RPMI7951 (cell line): ENCODE measurements at regions not wholly inside any gene's neighbourhood (a gene's known extent, or its start where the extent isn't known, plus 50 kb on each side); places are given as distances from the start of the nearest gene placed in this dataset.

Experiments used
- DNase-seq: peaks from one replicate; pipeline ENCODE4 v3.0.0-alpha.2; 2012; ENCODE audit warnings: low read depth

GRCh38 chr2:226211439-226211838 lies 588.2 kb downstream of the IRS1 start:
- peak; percentile 82 for DNase-seq

- DNase-seq = no peak
Observed at GRCh38 chr2:226208726-226209125, 590.9 kb downstream of the IRS1 start.

- DNase-seq = no peak
Observed at GRCh38 chr2:226207671-226208070, 591.9 kb downstream of the IRS1 start.

- no peak for DNase-seq
Observed at GRCh38 chr2:226199555-226199954, 600.1 kb downstream of the IRS1 start.

- peak; percentile 76 for DNase-seq
Observed at GRCh38 chr2:226198956-226199355, 600.7 kb downstream of the IRS1 start.

- peak; percentile 15 for DNase-seq
Observed at GRCh38 chr2:226190479-226191252, 609.0 kb downstream of the IRS1 start.

- DNase-seq = no peak
Observed at GRCh38 chr2:226189061-226189460, 610.6 kb downstream of the IRS1 start.

- DNase-seq = peak; percentile 34
Observed at GRCh38 chr2:226187616-226188015, 612.0 kb downstream of the IRS1 start.

GRCh38 chr2:226187156-226187555 lies 612.5 kb downstream of the IRS1 start:
- DNase-seq = no peak

GRCh38 chr2:226185616-226186211 lies 613.9 kb downstream of the IRS1 start:
- peak; percentile 80 for DNase-seq

GRCh38 chr2:226184940-226185615 lies 614.5 kb downstream of the IRS1 start:
- peak; percentile 72 for DNase-seq

GRCh38 chr2:226184540-226184939 lies 615.1 kb downstream of the IRS1 start:
- no peak for DNase-seq

- no peak for DNase-seq
Observed at GRCh38 chr2:226183550-226183949, 616.1 kb downstream of the IRS1 start.

- DNase-seq = no peak
Observed at GRCh38 chr2:226183033-226183432, 616.6 kb downstream of the IRS1 start.

- DNase-seq = no peak
Observed at GRCh38 chr2:226181909-226182308, 617.7 kb downstream of the IRS1 start.

- no peak for DNase-seq
Observed at GRCh38 chr2:226180281-226180884, 619.2 kb downstream of the IRS1 start.

GRCh38 chr2:226179010-226179409 lies 620.6 kb downstream of the IRS1 start:
- DNase-seq = peak; percentile 24

- DNase-seq = no peak
Observed at GRCh38 chr2:226176283-226176984, 623.2 kb downstream of the IRS1 start.

GRCh38 chr2:226174390-226174789 lies 625.2 kb downstream of the IRS1 start:
- no peak for DNase-seq

- DNase-seq = no peak
Observed at GRCh38 chr2:226172939-226173338, 626.7 kb downstream of the IRS1 start.

GRCh38 chr2:226172309-226172708 lies 627.3 kb downstream of the IRS1 start:
- no peak for DNase-seq
